ENCODE measurements at regions not wholly inside any gene's neighbourhood (a gene's known extent, or its start where the extent isn't known, plus 50 kb on each side); places are given as distances from the start of the nearest gene placed in this dataset.

GRCh38 chr2:129061769-129062121 is 743.1 kb upstream of the HS6ST1 start:
- no peak for DNase-seq (ENCODE audit: low read depth in 2 of 2)

GRCh38 chr2:129062146-129062912 is 743.7 kb upstream of the HS6ST1 start:
- DNase-seq (ENCODE audit: low read depth in 2 of 2), result no peak

GRCh38 chr2:129067070-129067469 is 748.4 kb upstream of the HS6ST1 start:
- DNase-seq (ENCODE audit: low read depth in 2 of 2), result no peak

- DNase-seq (ENCODE audit: low read depth in 2 of 2), result no peak
These were observed 749.3 kb upstream of the HS6ST1 start for GRCh38 chr2:129067953-129068352.

GRCh38 chr2:129068543-129068942 is 749.9 kb upstream of the HS6ST1 start:
- no peak for DNase-seq (ENCODE audit: low read depth in 2 of 2)

- no peak for DNase-seq (ENCODE audit: low read depth in 2 of 2)
These were observed 751.4 kb upstream of the HS6ST1 start for GRCh38 chr2:129069875-129070594.

GRCh38 chr2:129070663-129071062 is 752.0 kb upstream of the HS6ST1 start:
- DNase-seq (ENCODE audit: low read depth in 2 of 2), result no peak

- no peak for DNase-seq (ENCODE audit: low read depth in 2 of 2)
These were observed 752.9 kb upstream of the HS6ST1 start for GRCh38 chr2:129071531-129071930.

GRCh38 chr2:129074298-129074920 is 755.7 kb upstream of the HS6ST1 start:
- no peak for DNase-seq (ENCODE audit: low read depth in 2 of 2)

- DNase-seq (ENCODE audit: low read depth in 2 of 2), result no peak
These were observed 759.9 kb upstream of the HS6ST1 start for GRCh38 chr2:129078548-129078947.

- DNase-seq (ENCODE audit: low read depth in 2 of 2), result no peak
These were observed 762.2 kb upstream of the HS6ST1 start for GRCh38 chr2:129080715-129081476.

- DNase-seq (ENCODE audit: low read depth in 2 of 2), result no peak
These were observed 766.7 kb upstream of the HS6ST1 start for GRCh38 chr2:129085386-129085785.

GRCh38 chr2:129087133-129087813 is 768.6 kb upstream of the HS6ST1 start:
- no peak for DNase-seq (ENCODE audit: low read depth in 2 of 2)

GRCh38 chr2:129091620-129092019 is 773.0 kb upstream of the HS6ST1 start:
- DNase-seq (ENCODE audit: low read depth in 2 of 2), result no peak

GRCh38 chr2:129092956-129093355 is 774.3 kb upstream of the HS6ST1 start:
- no peak for DNase-seq (ENCODE audit: low read depth in 2 of 2)

- DNase-seq (ENCODE audit: low read depth in 2 of 2), result no peak
These were observed 782.5 kb upstream of the HS6ST1 start for GRCh38 chr2:129101186-129101585.

- DNase-seq (ENCODE audit: low read depth in 2 of 2), result no peak
These were observed 785.5 kb upstream of the HS6ST1 start for GRCh38 chr2:129103936-129104878.

GRCh38 chr2:129112181-129112580 is 793.5 kb upstream of the HS6ST1 start:
- no peak for DNase-seq (ENCODE audit: low read depth in 2 of 2)

- no peak for DNase-seq (ENCODE audit: low read depth in 2 of 2)
These were observed 795.1 kb upstream of the HS6ST1 start for GRCh38 chr2:129113776-129114175.

GRCh38 chr2:129117434-129117833 is 798.8 kb upstream of the HS6ST1 start:
- DNase-seq (ENCODE audit: low read depth in 2 of 2), result no peak

Measured in stimulated activated CD8-positive, alpha-beta memory T cell treated with anti-CD3 and anti-CD28 coated beads, Interleukin-2, amount 100 ng/mL, for 1 hour (primary cell).